NCI-H446 treated with DMSO at 0.1 percent for 48 hours (cell line): ENCODE measurements at regions not wholly inside any gene's neighbourhood (a gene's known extent, or its start where the extent isn't known, plus 50 kb on each side); places are given as distances from the start of the nearest gene placed in this dataset.

Experiments used
- DNase-seq: peaks from one replicate; lab custom pipeline; 2025; lab: John Stamatoyannopoulos, UW

GRCh38 chr14:101467181-101467926, 93.9 kb upstream of the DIO3 start:
- DNase-seq = no peak

- no peak for DNase-seq
Measured at GRCh38 chr14:101469382-101470247, 91.7 kb upstream of the DIO3 start.

DNA sequence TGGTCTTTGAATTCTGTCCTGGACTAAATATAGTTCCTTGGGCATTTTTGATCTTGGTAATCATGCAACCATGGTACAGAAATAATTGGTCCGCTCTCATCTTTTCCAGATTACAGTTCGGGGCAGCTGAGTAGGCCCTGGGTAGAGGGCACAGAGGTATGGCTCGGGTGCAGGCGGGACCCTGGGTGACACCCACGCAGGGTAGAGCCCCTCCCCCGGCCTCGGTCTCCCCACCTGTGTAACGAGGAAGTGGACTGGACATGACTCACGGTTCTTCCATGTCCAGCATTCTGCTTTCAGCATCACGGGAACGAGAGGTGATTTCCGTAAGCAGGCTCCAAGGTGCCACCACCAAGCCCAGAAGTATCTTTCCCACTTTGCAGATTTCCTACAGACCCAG, 91.0 kb upstream of the DIO3 start:
- no peak for DNase-seq

DNA sequence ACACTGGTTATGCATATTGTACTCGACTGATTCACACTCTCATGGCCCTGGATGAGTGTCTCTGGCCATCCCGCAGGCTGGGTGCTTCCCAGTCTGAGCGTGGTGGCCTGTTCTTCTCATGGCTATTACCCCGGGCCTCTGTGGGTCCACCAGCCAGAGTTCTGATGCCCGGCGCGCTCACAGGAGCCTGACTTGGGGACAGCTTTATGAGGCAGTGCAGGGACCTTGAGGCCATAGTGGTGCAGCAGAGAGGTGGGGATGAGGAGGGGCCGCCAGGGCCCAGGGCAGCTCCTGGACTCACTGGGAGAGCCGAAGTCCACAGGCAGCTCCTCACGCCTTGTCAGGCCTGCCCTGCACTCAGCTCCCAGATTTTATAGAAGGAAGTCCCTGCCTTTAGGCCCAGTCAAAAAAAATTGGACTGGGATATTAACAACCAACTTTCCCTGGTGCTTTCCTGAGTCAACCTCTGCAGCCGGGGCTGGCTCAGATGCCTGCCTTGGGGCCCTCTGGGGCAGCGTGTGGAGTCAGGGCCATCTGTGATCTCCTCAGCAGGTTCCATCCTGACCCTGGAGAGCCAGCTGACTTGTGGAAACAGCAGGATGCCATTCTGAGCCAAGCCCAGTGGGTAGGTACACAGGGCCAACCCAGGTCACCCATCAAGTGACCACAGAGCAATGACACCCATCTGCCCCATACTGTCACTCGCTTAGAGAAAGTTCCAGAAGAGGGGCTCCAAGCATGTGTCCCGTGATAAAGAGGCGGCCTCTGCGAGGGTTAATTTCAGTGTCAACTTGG, 89.4 kb upstream of the DIO3 start:
- DNase-seq = no peak

DNA sequence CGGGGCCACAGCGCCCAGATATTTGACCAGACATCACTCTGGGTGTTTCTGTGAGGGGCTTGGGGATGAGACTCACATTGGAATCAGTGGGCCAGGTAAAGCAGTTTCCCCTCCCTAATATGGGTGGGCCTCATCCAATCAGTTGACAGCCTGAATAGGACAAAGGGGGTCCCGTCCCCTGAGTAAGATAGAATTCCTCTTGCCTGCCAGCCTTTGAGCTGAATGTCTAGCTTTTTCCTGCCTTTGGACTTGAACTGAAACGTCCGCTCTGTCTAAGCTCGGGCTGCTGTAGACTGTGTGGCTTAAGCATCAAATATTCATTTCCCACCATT, 88.8 kb upstream of the DIO3 start:
- no peak for DNase-seq

GRCh38 chr14:101473045-101473729, 88.1 kb upstream of the DIO3 start:
- DNase-seq = no peak

- no peak for DNase-seq
Measured at GRCh38 chr14:101473795-101474562, 87.3 kb upstream of the DIO3 start.

GRCh38 chr14:101474563-101475455, 86.5 kb upstream of the DIO3 start:
- no peak for DNase-seq

GRCh38 chr14:101475456-101476257, 85.6 kb upstream of the DIO3 start:
- DNase-seq = no peak

DNA sequence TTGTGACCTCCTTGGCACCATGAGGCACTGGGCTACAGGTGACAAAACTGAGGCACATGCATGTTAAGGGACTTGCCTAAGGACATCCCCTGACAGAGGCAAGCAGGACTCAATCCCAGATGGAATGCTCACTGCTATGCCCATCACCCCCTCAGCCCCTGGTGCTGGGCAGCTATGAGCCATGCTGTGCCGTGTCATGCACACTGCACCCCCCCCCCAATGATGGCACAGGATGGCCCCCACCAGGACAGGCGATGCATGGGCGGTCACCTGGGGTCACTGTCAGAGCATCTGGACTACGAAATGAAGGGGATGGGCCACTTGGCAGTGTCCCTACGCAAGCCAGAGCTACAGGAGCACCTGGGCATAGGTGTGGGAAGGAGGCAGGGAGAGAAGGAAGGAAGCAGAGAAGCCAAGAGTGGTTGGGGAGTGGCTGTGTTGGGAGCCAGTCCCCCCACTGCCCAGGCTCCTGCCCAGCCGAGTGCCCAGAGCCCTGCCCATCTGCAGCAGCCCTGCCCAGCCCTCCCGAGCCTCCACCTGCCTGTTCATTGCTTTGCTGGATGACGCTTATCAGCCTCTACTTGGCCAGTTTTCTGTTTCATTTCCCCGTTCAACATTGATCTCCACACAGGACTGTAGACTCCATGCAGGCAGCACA, 84.9 kb upstream of the DIO3 start:
- DNase-seq = no peak

DNA sequence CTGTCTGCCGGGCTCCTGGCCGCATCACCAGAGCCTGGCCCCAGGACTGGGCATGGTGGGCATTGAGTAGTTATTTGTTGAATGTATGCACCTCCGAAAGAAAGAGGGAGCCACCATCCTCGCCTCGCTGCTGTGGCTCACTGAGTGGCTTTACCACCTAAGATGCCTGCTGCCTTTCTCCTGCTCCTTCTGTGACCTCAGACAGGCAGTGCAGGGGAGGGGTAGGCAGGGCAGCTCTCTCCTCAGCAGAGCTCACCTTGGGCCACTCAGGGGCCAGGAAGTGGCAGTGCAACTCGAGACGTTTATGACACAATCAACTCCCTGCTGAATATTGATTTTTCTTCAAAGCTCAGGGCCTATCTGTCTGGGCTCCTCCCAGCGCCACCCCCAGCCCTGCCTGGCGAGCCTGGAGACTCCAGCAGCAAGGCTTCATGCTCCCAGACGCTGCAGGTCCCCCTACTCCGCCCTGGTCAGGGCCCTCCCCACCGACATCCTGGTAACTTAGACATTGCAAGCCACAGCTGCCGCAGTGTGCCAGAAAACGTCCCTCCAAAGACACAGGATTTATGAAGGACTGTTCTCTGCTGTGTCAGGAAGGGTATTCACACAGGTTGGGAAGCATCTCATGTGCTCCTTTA, 84.3 kb upstream of the DIO3 start:
- no peak for DNase-seq

- no peak for DNase-seq
Measured at GRCh38 chr14:101477648-101478047, 83.6 kb upstream of the DIO3 start.

GRCh38 chr14:101478096-101478495, 83.2 kb upstream of the DIO3 start:
- no peak for DNase-seq

- DNase-seq = no peak
Measured at GRCh38 chr14:101478796-101479410, 82.4 kb upstream of the DIO3 start.

DNA sequence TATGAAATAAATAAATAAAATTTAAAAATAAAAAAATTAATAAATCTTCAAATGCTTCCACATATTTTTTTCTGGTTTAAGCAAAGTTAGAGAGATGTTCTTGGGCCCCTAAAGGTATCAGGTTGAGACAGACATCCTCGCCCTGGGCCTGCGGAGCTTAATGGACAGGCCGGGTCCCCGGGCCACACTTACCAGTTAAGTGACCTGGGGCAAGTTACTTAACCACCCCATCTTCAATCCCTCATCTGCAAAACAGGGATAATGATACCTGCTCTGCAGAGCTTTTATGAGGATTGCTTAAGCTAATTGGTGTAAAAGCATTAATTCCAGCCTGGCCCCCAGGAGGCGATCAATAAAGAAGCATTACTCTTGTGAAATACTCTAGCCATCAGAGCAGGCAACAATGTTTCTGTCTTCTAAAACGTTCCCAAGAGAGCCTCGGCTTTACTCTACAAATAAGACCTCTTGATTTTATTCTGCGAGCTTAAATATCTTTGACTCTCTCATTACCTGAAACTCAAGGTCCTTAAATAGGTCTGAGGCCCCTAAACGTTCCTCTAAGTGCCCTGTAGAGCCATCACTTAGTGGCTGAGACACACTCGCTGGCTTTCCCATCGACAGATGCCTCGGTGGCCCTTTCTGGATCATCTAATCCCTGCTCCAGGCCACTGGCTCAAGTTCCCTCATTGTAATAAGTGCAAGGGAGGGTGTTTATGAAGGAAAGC, 81.1 kb upstream of the DIO3 start:
- DNase-seq = no peak

- DNase-seq = no peak
Measured at GRCh38 chr14:101480747-101481530, 80.4 kb upstream of the DIO3 start.
